GM19397 (cell line): ENCODE measurements at regions not wholly inside any gene's neighbourhood (a gene's known extent, or its start where the extent isn't known, plus 50 kb on each side); places are given as distances from the start of the nearest gene placed in this dataset.
"Not testable (repeated sequence)": the region's sequence is repeated elsewhere in the genome, so short reads cannot be mapped to it uniquely, and the experiment has no call there.

Experiments
- ATAC-seq: cut with Tn5 transposase; IDR thresholded peaks from one replicate; pipeline ENCODE4 v1.9.1; 2021; ENCODE audit warnings: mild to moderate bottlenecking, moderate library complexity; ENCODE audit not compliant: unreplicated experiment

- ATAC-seq: not testable (repeated sequence)
Observed at GRCh38 chr15:84409357-84409756, 173.8 kb downstream of the GOLGA6L4 start.

- ATAC-seq: not testable (repeated sequence)
Observed at GRCh38 chr15:84421513-84422181, 179.2 kb upstream of the ZSCAN2 start.

GRCh38 chr15:84425327-84425726 lies 175.5 kb upstream of the ZSCAN2 start:
- not testable (repeated sequence) for ATAC-seq

GRCh38 chr15:84473305-84473877 lies 127.4 kb upstream of the ZSCAN2 start:
- ATAC-seq: not testable (repeated sequence)

GRCh38 chr15:84476364-84477033 lies 124.3 kb upstream of the ZSCAN2 start:
- ATAC-seq: not testable (repeated sequence)

- peak; percentile 90 for ATAC-seq
Observed at GRCh38 chr15:84477550-84477949, 123.3 kb upstream of the ZSCAN2 start.

- not testable (repeated sequence) for ATAC-seq
Observed at GRCh38 chr15:84480174-84480681, 120.6 kb upstream of the ZSCAN2 start.

GRCh38 chr15:84483859-84484258 lies 117.0 kb upstream of the ZSCAN2 start:
- not testable (repeated sequence) for ATAC-seq

GRCh38 chr15:84500165-84500889 lies 100.5 kb upstream of the ZSCAN2 start:
- ATAC-seq: not testable (repeated sequence)

- not testable (repeated sequence) for ATAC-seq
Observed at GRCh38 chr15:84503101-84503500, 97.7 kb upstream of the ZSCAN2 start.

GRCh38 chr15:84505552-84505951 lies 95.3 kb upstream of the ZSCAN2 start:
- not testable (repeated sequence) for ATAC-seq

- not testable (repeated sequence) for ATAC-seq
Observed at GRCh38 chr15:84512324-84512723, 88.5 kb upstream of the ZSCAN2 start.

- ATAC-seq: not testable (repeated sequence)
Observed at GRCh38 chr15:84516773-84517172, 84.0 kb upstream of the ZSCAN2 start.

- not testable (repeated sequence) for ATAC-seq
Observed at GRCh38 chr15:84525491-84526344, 75.1 kb upstream of the ZSCAN2 start.

- ATAC-seq: not testable (repeated sequence)
Observed at GRCh38 chr15:84530751-84531150, 70.1 kb upstream of the ZSCAN2 start.

- not testable (repeated sequence) for ATAC-seq
Observed at GRCh38 chr15:84531223-84531622, 69.6 kb upstream of the ZSCAN2 start.

- ATAC-seq: not testable (repeated sequence)
Observed at GRCh38 chr15:84531709-84532367, 69.0 kb upstream of the ZSCAN2 start.

GRCh38 chr15:84533705-84534104 lies 67.1 kb upstream of the ZSCAN2 start:
- ATAC-seq: not testable (repeated sequence)

- ATAC-seq: not testable (repeated sequence)
Observed at GRCh38 chr15:84534561-84535235, 66.1 kb upstream of the ZSCAN2 start.
